HepG2 (cell line): ENCODE measurements at regions not wholly inside any gene's neighbourhood (a gene's known extent, or its start where the extent isn't known, plus 50 kb on each side); places are given as distances from the start of the nearest gene placed in this dataset.

Source experiments
- ATAC-seq: fragments of 200-7000 bp; cut with Tn5 transposase; 3 replicates; pipeline ENCODE4 v1.9.1; 2020; ENCODE audit warnings: mild to moderate bottlenecking, moderate library complexity
- BruUV-seq: library from RNA; stranded (reverse); fragments of 400-500 nt; replicated peaks from 2 replicates; lab custom pipeline; 2021; lab: Mats Ljungman, UMichigan
- CTCF ChIA-PET: fragments of 300-600 bp; formaldehyde crosslinking; extraction: SDS; loops from one replicate; lab custom pipeline; 2021; ENCODE audit warnings: low total read pairs, inconsistent platforms, low intra/inter-chr PET ratio; lab: Yijun Ruan, JAX
- POLR2A ChIA-PET: fragments of 350-600 bp; sonication (Branson Sonifier 250); formaldehyde crosslinking; loops from one replicate; lab custom pipeline; 2020; ENCODE audit warnings: antibody characterized with exemption, inconsistent platforms; lab: Yijun Ruan, JAX
- DNase-seq: peaks from one replicate; pipeline ENCODE4 v3.0.0-alpha.2; 2015; ENCODE audit warnings: low spot score
- FAIRE-seq: peaks from 3 replicates; lab custom pipeline; 2011; peaks lifted over from hg19 to GRCh38; lab: Jason Lieb, UNC
- H2AFZ ChIP-seq: one replicate; pipeline ENCODE4 v1.6.1; 2011; ENCODE audit warnings: low read length, inconsistent platforms
- H3K27ac ChIP-seq: fragments of 300-600 bp; 3 replicates; pipeline ENCODE4 v1.8.0; 2011; ENCODE audit warnings: mixed run types, mild to moderate bottlenecking, mixed read lengths, low read length, inconsistent platforms; ENCODE audit not compliant: insufficient read depth; ENCODE audit errors: extremely low read length
- H3K27me3 ChIP-seq, 2 experiments: fragments of 200-600 bp in 1 of 2; 2 replicates in 1 of 2; 3 replicates in 1 of 2; pipeline versions ENCODE4 v1.6.0 to v1.8.0; 2011; ENCODE audit warnings: low read length in 2 of 2, mild to moderate bottlenecking in 2 of 2, moderate library complexity in 2 of 2, inconsistent platforms in 1 of 2; ENCODE audit not compliant: insufficient read depth in 2 of 2, control insufficient read depth in 1 of 2
- H3K36me3 ChIP-seq, 2 experiments: fragments of 200-600 bp in 1 of 2; replicated peaks in 1 of 2; 2 replicates in 1 of 2; 3 replicates in 1 of 2; pipeline versions ENCODE4 v1.5.1 to v1.8.0; 2011; ENCODE audit warnings: low read length in 2 of 2, inconsistent platforms in 1 of 2; ENCODE audit not compliant: insufficient read depth in 2 of 2, control insufficient read depth in 1 of 2
- H3K4me1 ChIP-seq: 2 replicates; pipeline ENCODE4 v1.5.1; 2012; ENCODE audit warnings: low read length, inconsistent platforms; ENCODE audit not compliant: insufficient read depth
- H3K4me2 ChIP-seq: 2 replicates; pipeline ENCODE4 v1.6.0; 2011; ENCODE audit warnings: low read depth, low read length, inconsistent platforms
- H3K4me3 ChIP-seq, 3 experiments: fragments of 200-600 bp in 1 of 3; sonication (generic), shearing (Covaris generic) in 1 of 3; replicated peaks in 1 of 3; 2 replicates each; pipeline ENCODE4 v1.5.1; 2011 to 2016; ENCODE audit warnings: low read length in 3 of 3, inconsistent platforms in 2 of 3, low read depth in 2 of 3, mild to moderate bottlenecking in 2 of 3, control low read depth in 1 of 3, mixed read lengths in 1 of 3; ENCODE audit not compliant: insufficient read depth in 1 of 3
- H3K79me2 ChIP-seq: one replicate; pipeline ENCODE4 v1.6.1; 2011; ENCODE audit warnings: low read length, inconsistent platforms; ENCODE audit not compliant: insufficient read depth
- H3K9ac ChIP-seq: 2 replicates; pipeline ENCODE4 v1.6.0; 2011; ENCODE audit warnings: mild to moderate bottlenecking, low read depth, low read length, inconsistent platforms; ENCODE audit not compliant: insufficient read depth
- H3K9me3 ChIP-seq: 2 replicates; pipeline ENCODE4 v1.5.1; 2012; ENCODE audit warnings: mild to moderate bottlenecking, low read length
- H4K20me1 ChIP-seq: 2 replicates; pipeline ENCODE4 v1.6.0; 2011; ENCODE audit warnings: inconsistent platforms, mild to moderate bottlenecking, low read length, moderate library complexity; ENCODE audit not compliant: insufficient read depth
- ARID2 ChIP-seq: sonication (generic); formaldehyde crosslinking; IDR thresholded peaks from 2 replicates; pipeline ENCODE4 v1.8.1; 2022; ENCODE audit warnings: mild to moderate bottlenecking, missing genetic modification reagents, borderline replicate concordance
- BRD4 ChIP-seq: sonication (generic); formaldehyde crosslinking; IDR thresholded peaks from 2 replicates; pipeline ENCODE4 v1.4.0; 2020; ENCODE audit warnings: missing genetic modification reagents
- CREM ChIP-seq, 2 experiments: sonication (generic) in 1 of 2; formaldehyde crosslinking in 1 of 2; IDR thresholded peaks; 2 replicates each; pipeline versions ENCODE4 v1.4.0 to v1.6.1; 2016 to 2020; ENCODE audit warnings: antibody characterized with exemption in 1 of 2, mild to moderate bottlenecking in 1 of 2, missing genetic modification reagents in 1 of 2
- HDAC2 ChIP-seq: sonication (generic); formaldehyde crosslinking; IDR thresholded peaks from 2 replicates; pipeline ENCODE4 v1.4.0; 2020; ENCODE audit warnings: missing genetic modification reagents
- MAFF ChIP-seq: IDR thresholded peaks from 2 replicates; pipeline ENCODE4 v1.6.1; 2011; ENCODE audit warnings: low read depth, low read length, improper control_type of control experiment
- MAFK ChIP-seq, 2 experiments: IDR thresholded peaks in 1 of 2; conservative IDR thresholded peaks in 1 of 2; 2 replicates each; pipeline ENCODE4 v1.6.1; 2011; ENCODE audit warnings: improper control_type of control experiment in 2 of 2, low read length in 2 of 2
- RNF2 ChIP-seq: fragments of 450-650 bp; conservative IDR thresholded peaks from 2 replicates; pipeline ENCODE4 v1.6.1; 2016; ENCODE audit warnings: low read depth
- SRY ChIP-seq: sonication (generic); formaldehyde crosslinking; IDR thresholded peaks from 2 replicates; pipeline ENCODE4 v1.8.0; 2022; ENCODE audit warnings: mild to moderate bottlenecking, missing genetic modification reagents
- TAF15 ChIP-seq: fragments of 200-400 bp; formaldehyde crosslinking; IDR thresholded peaks from one replicate; pipeline ENCODE4 v1.6.1; 2018; ENCODE audit warnings: mild to moderate bottlenecking, low read depth, low read length; ENCODE audit not compliant: poor library complexity, severe bottlenecking
- TGIF2 ChIP-seq: IDR thresholded peaks from 2 replicates; pipeline ENCODE4 v1.6.1; 2016; ENCODE audit warnings: control low read depth, missing compliant biosample characterization
- ZNF180 ChIP-seq: sonication (generic); formaldehyde crosslinking; IDR thresholded peaks from 2 replicates; pipeline ENCODE4 v1.4.0; 2020; ENCODE audit warnings: low read depth, missing genetic modification reagents, borderline replicate concordance
- ZNF224 ChIP-seq: sonication (generic); formaldehyde crosslinking; IDR thresholded peaks from 2 replicates; pipeline ENCODE4 v1.5.0; 2020; ENCODE audit warnings: mild to moderate bottlenecking, missing genetic modification reagents
- ZNF234 ChIP-seq: sonication (generic); formaldehyde crosslinking; conservative IDR thresholded peaks from 2 replicates; pipeline ENCODE4 v1.5.1; 2020; ENCODE audit warnings: mild to moderate bottlenecking, missing genetic modification reagents
- ZNF354B ChIP-seq: sonication (generic); formaldehyde crosslinking; IDR thresholded peaks from 2 replicates; pipeline ENCODE4 v1.8.0; 2022; ENCODE audit warnings: mild to moderate bottlenecking, missing genetic modification reagents
- ZNF563 ChIP-seq: sonication (generic); formaldehyde crosslinking; IDR thresholded peaks from 2 replicates; pipeline ENCODE4 v1.8.0; 2022; ENCODE audit warnings: mild to moderate bottlenecking, moderate library complexity, missing genetic modification reagents
- ZNF777 ChIP-seq: sonication (generic); formaldehyde crosslinking; IDR thresholded peaks from 2 replicates; pipeline ENCODE4 v1.4.0; 2020; ENCODE audit warnings: missing genetic modification reagents
- WGBS: methylation state at CpG from one replicate; pipeline ENCODE4 v1.1.6; 2017; ENCODE audit warnings: low lambda C conversion rate; 5-methylcytosine and 5-hydroxymethylcytosine counted together
- in situ Hi-C: cut with HindIII; loops from 2 replicates; pipeline ENCODE4 v1.10.0; 2017; ENCODE audit warnings: low pct_unique_long_range_greater_than_20kb; ENCODE audit not compliant: extremely low pct_ligation_motif_present
- intact Hi-C: fragments of 100-400 bp; cut with micrococcal nuclease; formaldehyde crosslinking; loops from one replicate; pipeline ENCODE4 v1.10.0; 2022; ENCODE audit not compliant: unreplicated experiment

GRCh38 chr12:98057701-98058100 is 457.7 kb upstream of the TMPO start:
- CTCF ChIA-PET: no interaction called here
- Histone ChIP-seq H2AFZ (no peak overlapping the region), H3K36me3 (no peaks in the 10 kb centered on the region), H3K27ac (no peak overlapping the region), H3K4me1 (no peaks in the 10 kb centered on the region), H3K79me2 (no peaks in the 10 kb centered on the region), H3K9ac (no peak overlapping the region), H3K9me3 (no peaks in the 10 kb centered on the region), H3K4me2 (no peak overlapping the region), H4K20me1 (no peaks in the 10 kb centered on the region), H3K27me3 (no peaks in the 10 kb centered on the region; a peak in 1 of 5 replicates), H3K4me3 (no peak overlapping the region)
- no peak for FAIRE-seq
- POLR2A ChIA-PET: no interaction called here
- peak; percentile 90 for TF ChIP-seq MAFF
- TF ChIP-seq MAFK (conservative IDR thresholded peaks at IDR 0.05 in 1 of 2, IDR thresholded peaks at IDR 0.05 in 1 of 2; ENCODE audit: low read length in 2 of 2): peak; percentile 79 to 91
- no peak for TF ChIP-seq ARID2 (CRISPR knock-in tag)
- intact Hi-C loops: no loop called here
- ATAC-seq: no peak
- DNase-seq: no peak
- no TSS peak for BruUV-seq
- in situ Hi-C loops: no loop called here
- WGBS: 56% methylated on average over 1 of the region's 1 CpG

GRCh38 chr12:98058213-98058612 is 457.2 kb upstream of the TMPO start:
- Histone ChIP-seq H3K27me3 (no peaks in the 10 kb centered on the region; a peak in 1 of 5 replicates), H3K79me2 (no peaks in the 10 kb centered on the region), H3K4me3 (no peak overlapping the region), H3K9ac (no peak overlapping the region), H3K9me3 (no peaks in the 10 kb centered on the region), H3K4me2 (no peak overlapping the region), H3K4me1 (no peaks in the 10 kb centered on the region), H4K20me1 (no peaks in the 10 kb centered on the region), H3K36me3 (no peaks in the 10 kb centered on the region), H2AFZ (no peak overlapping the region), H3K27ac (no peak overlapping the region)
- DNase-seq (no peak), FAIRE-seq (no peak), ATAC-seq (no peak)
- ChIA-PET CTCF (no interaction called here), POLR2A (no interaction called here)
- TF ChIP-seq ZNF354B (CRISPR knock-in tag) (no peak), ZNF777 (no peak), ZNF563 (CRISPR knock-in tag) (no peak), HDAC2 (CRISPR knock-in tag) (no peak), TGIF2 (no peak), TAF15 (no peak), RNF2 (no peak), ZNF224 (CRISPR knock-in tag) (no peak), ZNF180 (CRISPR knock-in tag) (no peak), BRD4 (CRISPR knock-in tag) (no peak), CREM (IDR thresholded peaks at IDR 0.05) (no peak), CREM (CRISPR knock-in tag; IDR thresholded peaks at IDR 0.05) (no peak), ZNF234 (CRISPR knock-in tag) (no peak), SRY (CRISPR knock-in tag) (no peak)
- WGBS: 50% methylated on average over 4 of the region's 4 CpGs
- no TSS peak for BruUV-seq
- intact Hi-C loops: no loop called here
- in situ Hi-C loops: no loop called here
